ENCODE measurements at regions not wholly inside any gene's neighbourhood (a gene's known extent, or its start where the extent isn't known, plus 50 kb on each side); places are given as distances from the start of the nearest gene placed in this dataset.
A peak's percentile ranks its signal among the peaks of the same experiment; 100 is the strongest.
"Not testable (repeated sequence)": the region's sequence is repeated elsewhere in the genome, so short reads cannot be mapped to it uniquely, and the experiment has no call there.

- intact Hi-C loops (cut with DNase I): no loop called here
- no peak for DNase-seq (ENCODE audit: low spot score)
Observed at GRCh38 chrX:97846718-97847237, 963.1 kb downstream of the RPA4 start.

DNA sequence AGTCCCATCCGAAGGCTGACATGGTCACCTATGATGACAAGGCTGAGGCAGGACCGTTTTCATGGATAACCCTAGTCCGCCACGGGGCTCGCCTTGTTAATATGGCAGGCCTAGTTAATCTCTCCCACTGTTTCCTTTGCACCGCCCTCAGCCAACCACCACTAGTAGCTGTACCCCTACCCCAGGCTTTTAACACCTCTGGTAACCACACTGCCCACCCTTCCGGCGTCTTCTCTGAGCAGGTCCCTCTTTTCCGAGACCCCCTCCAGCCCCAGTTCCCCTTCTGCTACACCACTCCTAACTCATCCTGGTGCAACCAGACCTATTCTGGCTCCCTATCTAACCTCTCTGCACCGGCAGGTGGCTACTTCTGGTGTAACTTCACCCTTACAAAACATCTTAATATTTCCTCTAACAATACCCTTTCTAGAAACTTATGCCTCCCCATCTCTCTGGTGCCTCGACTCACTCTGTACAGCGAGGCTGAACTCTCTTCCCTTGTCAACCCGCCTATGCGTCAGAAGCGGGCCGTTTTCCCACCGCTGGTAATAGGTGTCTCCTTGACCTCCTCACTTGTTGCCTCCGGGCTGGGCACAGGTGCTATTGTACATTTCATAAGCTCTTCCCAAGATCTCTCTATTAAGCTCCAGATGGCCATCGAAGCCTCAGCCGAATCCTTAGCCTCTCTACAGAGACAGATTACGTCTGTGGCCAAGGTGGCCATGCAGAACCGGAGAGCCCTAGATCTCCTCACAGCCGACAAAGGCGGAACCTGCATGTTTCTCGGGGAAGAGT, 964.4 kb downstream of the RPA4 start:
- peak; percentile 73 for DNase-seq (ENCODE audit: low spot score)

DNA sequence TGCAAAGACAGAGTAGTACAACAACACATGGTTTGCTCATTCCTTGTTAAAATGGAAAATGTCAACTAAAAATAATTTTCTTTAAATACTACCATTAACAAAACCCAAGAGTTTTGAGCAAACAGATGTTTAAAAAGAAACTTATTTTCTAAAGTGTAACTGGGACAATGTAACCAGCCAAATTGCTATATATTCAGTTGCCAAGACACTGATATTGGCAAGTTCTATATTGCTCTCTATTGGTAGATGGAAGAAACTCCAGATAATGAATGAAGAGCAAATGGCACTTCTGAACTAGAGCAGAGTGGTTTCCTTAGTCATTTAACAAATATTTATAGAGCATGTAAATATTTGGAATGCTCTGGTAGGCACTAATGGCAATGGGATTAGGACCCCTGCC, 966.2 kb downstream of the RPA4 start:
- no peak for DNase-seq (ENCODE audit: low spot score)
- intact Hi-C loops (cut with DNase I): no loop called here

More for the DNA sequence above, 964.4 kb downstream of the RPA4 start:
- intact Hi-C loops (cut with DNase I): no loop called here

GRCh38 chrX:97850911-97851310, 967.2 kb downstream of the RPA4 start:
- intact Hi-C loops (cut with DNase I): no loop called here
- DNase-seq (ENCODE audit: low spot score): no peak

DNA sequence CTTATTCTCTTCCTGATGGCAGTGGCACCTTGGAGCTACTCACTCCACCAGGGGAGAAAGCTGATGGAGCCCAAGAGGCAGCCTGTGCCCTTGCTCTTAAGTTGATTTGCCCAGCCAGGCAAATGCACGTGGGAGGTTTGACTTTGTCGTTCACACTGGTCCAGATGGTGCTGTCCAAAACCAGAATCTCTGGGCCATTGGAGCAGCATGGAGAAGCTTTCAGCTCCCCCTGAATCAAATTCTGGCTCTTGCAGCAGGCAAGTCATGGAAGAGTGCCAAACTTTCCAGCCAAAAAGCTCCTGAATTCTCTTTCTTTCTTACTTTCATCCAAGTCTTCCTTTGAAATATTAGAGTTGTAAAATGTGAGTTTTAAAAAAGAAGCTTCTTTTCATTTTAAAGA, 970.4 kb downstream of the RPA4 start:
- intact Hi-C loops (cut with DNase I): no loop called here
- no peak for DNase-seq (ENCODE audit: low spot score)

- intact Hi-C loops (cut with DNase I): no loop called here
- DNase-seq (ENCODE audit: low spot score): no peak
Observed at GRCh38 chrX:97858592-97858991, 974.9 kb downstream of the RPA4 start.

DNA sequence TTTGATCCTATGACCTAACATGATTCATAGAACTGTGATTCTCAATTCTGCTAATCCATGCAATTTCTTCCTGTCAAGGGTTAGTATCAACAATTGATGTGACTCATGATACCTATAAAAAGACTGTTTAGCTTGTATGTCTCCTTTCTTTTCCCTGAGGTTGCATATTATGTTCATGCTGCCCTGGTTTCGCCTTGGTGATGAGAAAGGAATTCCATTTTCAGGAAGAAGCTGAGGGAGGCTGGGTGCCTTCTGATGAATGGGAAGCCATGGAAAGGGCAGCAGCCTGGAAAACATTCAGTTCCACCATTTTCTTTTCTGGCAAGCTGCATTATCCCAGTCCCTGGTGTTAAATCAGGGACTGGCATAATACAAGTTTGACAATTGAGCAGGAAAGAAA, 976.5 kb downstream of the RPA4 start:
- no peak for DNase-seq (ENCODE audit: low spot score)
- intact Hi-C loops (cut with DNase I): no loop called here

- DNase-seq (ENCODE audit: low spot score): no peak
- intact Hi-C loops (cut with DNase I): no loop called here
Observed at GRCh38 chrX:97863261-97863660, 979.6 kb downstream of the RPA4 start.

GRCh38 chrX:97867266-97867665, 983.6 kb downstream of the RPA4 start:
- no peak for DNase-seq (ENCODE audit: low spot score)
- intact Hi-C loops (cut with DNase I): no loop called here

GRCh38 chrX:97876697-97877407, 993.1 kb downstream of the RPA4 start:
- no peak for DNase-seq (ENCODE audit: low spot score)
- intact Hi-C loops (cut with DNase I): no loop called here

DNA sequence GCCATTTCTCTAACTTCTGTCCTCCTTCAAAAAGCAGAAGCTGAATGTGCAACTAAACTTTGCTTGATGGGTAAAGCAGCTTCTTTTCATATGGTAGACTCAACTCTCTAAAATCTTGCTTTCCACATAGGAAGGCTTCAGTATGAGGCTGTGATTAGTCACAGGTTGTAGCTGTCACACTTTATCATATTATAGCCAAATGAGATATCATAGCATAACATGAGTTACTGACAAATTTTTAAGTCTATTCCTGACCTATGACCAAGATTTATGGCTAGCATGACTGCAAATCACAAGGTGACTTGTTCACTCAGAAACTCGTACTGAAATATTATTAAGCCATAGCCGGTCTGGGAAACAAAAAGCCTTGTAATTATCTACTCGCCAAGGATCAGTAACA, 998.6 kb downstream of the RPA4 start:
- intact Hi-C loops (cut with DNase I): no loop called here
- no peak for DNase-seq (ENCODE audit: low spot score)

DNA sequence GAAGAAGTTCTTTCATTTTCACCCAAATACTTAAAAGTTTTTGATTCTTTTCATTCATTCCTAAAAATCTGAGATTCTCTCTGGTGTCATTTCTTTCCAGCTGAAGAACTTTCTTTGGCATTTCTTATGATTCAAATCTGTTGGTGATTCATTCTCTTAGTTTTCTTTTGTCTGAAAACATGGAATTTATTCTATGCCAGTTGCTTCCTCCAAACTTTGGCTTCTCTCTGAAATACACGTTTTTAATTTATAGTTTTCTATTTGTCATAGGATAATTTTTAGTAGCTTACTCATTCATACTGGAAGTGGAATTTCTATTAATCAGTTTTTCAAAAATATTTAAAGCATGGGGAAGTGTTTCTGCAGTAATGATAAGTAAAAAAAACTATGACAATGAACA, 1012.0 kb downstream of the RPA4 start:
- DNase-seq (ENCODE audit: low spot score): no peak
- intact Hi-C loops (cut with DNase I): no loop called here

GRCh38 chrX:97897998-97898397, 1014.3 kb downstream of the RPA4 start:
- no peak for DNase-seq (ENCODE audit: low spot score)
- intact Hi-C loops (cut with DNase I): no loop called here

- intact Hi-C loops (cut with DNase I): no loop called here
- DNase-seq (ENCODE audit: low spot score): no peak
Observed at GRCh38 chrX:97898798-97899197, 1015.1 kb downstream of the RPA4 start.

DNA sequence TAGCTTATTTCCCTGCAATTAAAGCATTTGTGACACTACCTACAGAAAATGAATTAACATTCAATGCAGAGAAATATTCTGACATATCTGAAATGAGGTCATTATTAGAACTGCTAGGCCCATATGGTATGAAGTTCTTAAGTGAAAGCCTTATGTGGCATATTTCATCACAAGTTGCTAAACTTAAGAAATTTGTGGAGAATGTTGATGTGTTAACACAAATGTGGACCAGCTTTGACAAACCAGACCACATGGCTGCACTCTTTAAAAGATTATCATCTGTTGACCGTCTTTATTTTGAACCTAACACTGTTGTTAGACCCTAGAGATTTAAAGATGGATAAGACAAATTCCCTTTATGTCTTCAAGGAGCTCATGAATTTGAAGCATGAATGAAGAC, 1024.1 kb downstream of the RPA4 start:
- intact Hi-C loops (cut with DNase I): no loop called here
- DNase-seq (ENCODE audit: low spot score): no peak

DNA sequence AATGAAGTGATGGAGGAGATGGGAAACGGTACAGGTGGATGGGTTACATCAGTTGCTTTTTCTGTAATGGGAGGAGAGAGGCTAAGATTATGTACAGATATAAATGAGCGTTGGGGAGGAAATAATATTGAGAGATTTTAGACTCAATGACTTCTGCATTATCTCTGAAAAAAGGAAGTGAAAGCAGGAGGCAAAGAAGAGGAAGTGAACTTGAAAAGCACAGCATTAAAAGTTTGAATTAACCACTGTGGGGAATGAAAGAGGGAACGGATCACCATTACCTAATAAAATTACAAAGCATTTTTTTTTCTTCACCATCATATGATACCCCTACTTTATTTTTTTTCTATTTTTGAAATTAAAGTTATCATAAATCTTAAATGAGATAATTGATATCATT, 1025.5 kb downstream of the RPA4 start:
- DNase-seq (ENCODE audit: low spot score): no peak
- intact Hi-C loops (cut with DNase I): no loop called here

DNA sequence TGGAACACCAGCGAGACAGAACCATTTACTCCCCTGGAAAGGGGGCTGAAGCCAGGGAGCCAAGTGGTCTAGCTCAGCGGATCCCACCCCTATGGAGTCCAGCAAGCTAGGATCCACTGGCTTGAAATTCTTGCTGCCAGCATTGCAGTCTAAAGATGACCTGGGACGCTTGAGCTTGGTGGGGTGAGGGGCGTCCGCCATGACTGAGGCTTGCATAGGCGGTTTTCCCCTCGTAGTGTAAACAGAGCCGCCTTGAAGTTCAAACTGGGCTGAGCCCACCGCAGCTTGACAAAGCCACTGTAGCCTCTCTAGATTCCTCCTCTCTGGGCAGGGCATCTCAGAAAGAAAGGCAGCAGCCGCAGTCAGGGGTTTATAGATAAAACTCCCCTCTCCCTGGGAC, 1031.7 kb downstream of the RPA4 start:
- peak; percentile 60 for DNase-seq (ENCODE audit: low spot score)
- intact Hi-C loops (cut with DNase I): not testable (repeated sequence)

GRCh38 chrX:97921223-97921622, 1037.5 kb downstream of the RPA4 start:
- DNase-seq (ENCODE audit: low spot score); intact Hi-C loops (cut with DNase I): not testable (repeated sequence)

- intact Hi-C loops (cut with DNase I): no loop called here
- no peak for DNase-seq (ENCODE audit: low spot score)
Observed at GRCh38 chrX:97931586-97931985, 1047.9 kb downstream of the RPA4 start.

DNA sequence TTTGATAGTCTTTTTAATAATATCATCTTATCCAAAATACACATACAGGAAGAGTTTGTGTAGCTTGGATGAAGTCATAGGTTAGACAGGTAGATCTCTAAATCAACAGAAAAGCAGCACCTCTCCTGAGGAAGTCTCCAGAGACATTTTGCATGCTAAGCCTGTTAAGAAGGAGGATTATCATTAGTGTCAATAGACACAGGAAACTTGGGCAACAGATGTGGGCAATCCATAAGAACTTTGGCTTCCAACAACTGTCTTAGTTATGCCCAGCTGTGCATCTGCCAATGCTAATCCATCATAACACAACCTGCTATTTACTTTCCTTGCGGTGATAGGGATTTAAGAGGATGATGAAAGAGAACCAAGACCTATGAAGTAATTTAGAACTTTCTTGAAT, 1052.6 kb downstream of the RPA4 start:
- DNase-seq (ENCODE audit: low spot score): no peak
- intact Hi-C loops (cut with DNase I): no loop called here

- intact Hi-C loops (cut with DNase I): no loop called here
- no peak for DNase-seq (ENCODE audit: low spot score)
Observed at GRCh38 chrX:97938706-97939105, 1055.0 kb downstream of the RPA4 start.

Measured in cardiac septum (tissue), 1 donor.